ENCODE measurements at regions not wholly inside any gene's neighbourhood (a gene's known extent, or its start where the extent isn't known, plus 50 kb on each side); places are given as distances from the start of the nearest gene placed in this dataset.
"Not testable (repeated sequence)": the region's sequence is repeated elsewhere in the genome, so short reads cannot be mapped to it uniquely, and the experiment has no call there.

- no peak for DNase-seq (ENCODE audit: low spot score)
Observed at GRCh38 chr6:1001655-1002349, 308.9 kb upstream of the EXOC2 start.

- no peak for DNase-seq (ENCODE audit: low spot score)
Observed at GRCh38 chr6:999552-999951, 306.6 kb upstream of the EXOC2 start.

GRCh38 chr6:998551-998950 is 305.6 kb upstream of the EXOC2 start:
- DNase-seq (ENCODE audit: low spot score), result no peak

- no peak for DNase-seq (ENCODE audit: low spot score)
Observed at GRCh38 chr6:996271-996852, 303.4 kb upstream of the EXOC2 start.

GRCh38 chr6:991192-991591 is 298.3 kb upstream of the EXOC2 start:
- DNase-seq (ENCODE audit: low spot score), result no peak

GRCh38 chr6:984031-984430 is 291.1 kb upstream of the EXOC2 start:
- no peak for DNase-seq (ENCODE audit: low spot score)

- no peak for DNase-seq (ENCODE audit: low spot score)
Observed at GRCh38 chr6:978937-979685, 286.2 kb upstream of the EXOC2 start.

GRCh38 chr6:977226-977625 is 284.3 kb upstream of the EXOC2 start:
- DNase-seq (ENCODE audit: low spot score), result not testable (repeated sequence)

GRCh38 chr6:971981-972640 is 279.2 kb upstream of the EXOC2 start:
- DNase-seq (ENCODE audit: low spot score), result no peak

- no peak for DNase-seq (ENCODE audit: low spot score)
Observed at GRCh38 chr6:968791-969190, 275.9 kb upstream of the EXOC2 start.

GRCh38 chr6:967701-968100 is 274.8 kb upstream of the EXOC2 start:
- DNase-seq (ENCODE audit: low spot score), result no peak

GRCh38 chr6:965343-965742 is 272.4 kb upstream of the EXOC2 start:
- DNase-seq (ENCODE audit: low spot score), result no peak

GRCh38 chr6:963456-963855 is 270.5 kb upstream of the EXOC2 start:
- no peak for DNase-seq (ENCODE audit: low spot score)

GRCh38 chr6:961407-961960 is 268.5 kb upstream of the EXOC2 start:
- no peak for DNase-seq (ENCODE audit: low spot score)

- no peak for DNase-seq (ENCODE audit: low spot score)
Observed at GRCh38 chr6:960356-960755, 267.4 kb upstream of the EXOC2 start.

- DNase-seq (ENCODE audit: low spot score), result no peak
Observed at GRCh38 chr6:958488-958887, 265.5 kb upstream of the EXOC2 start.

- no peak for DNase-seq (ENCODE audit: low spot score)
Observed at GRCh38 chr6:951399-952181, 258.7 kb upstream of the EXOC2 start.

GRCh38 chr6:947235-947934 is 254.4 kb upstream of the EXOC2 start:
- no peak for DNase-seq (ENCODE audit: low spot score)

- DNase-seq (ENCODE audit: low spot score), result no peak
Observed at GRCh38 chr6:946546-946945, 253.6 kb upstream of the EXOC2 start.

GRCh38 chr6:939526-940252 is 246.8 kb upstream of the EXOC2 start:
- DNase-seq (ENCODE audit: low spot score), result no peak

Measured in iPS-NIHi11 (cell line).